Germinal center (tissue), 1 donor: ENCODE measurements at regions not wholly inside any gene's neighbourhood (a gene's known extent, or its start where the extent isn't known, plus 50 kb on each side); places are given as distances from the start of the nearest gene placed in this dataset.

Experiments used
- DNase-seq: peaks from one replicate; pipeline ENCODE4 v3.0.0; 2012; ENCODE audit warnings: mixed read lengths, low spot score

GRCh38 chr15:92304223-92304975 is 89.3 kb upstream of the ST8SIA2 start:
- DNase-seq = no peak

GRCh38 chr15:92305343-92305742 is 88.3 kb upstream of the ST8SIA2 start:
- no peak for DNase-seq

DNA sequence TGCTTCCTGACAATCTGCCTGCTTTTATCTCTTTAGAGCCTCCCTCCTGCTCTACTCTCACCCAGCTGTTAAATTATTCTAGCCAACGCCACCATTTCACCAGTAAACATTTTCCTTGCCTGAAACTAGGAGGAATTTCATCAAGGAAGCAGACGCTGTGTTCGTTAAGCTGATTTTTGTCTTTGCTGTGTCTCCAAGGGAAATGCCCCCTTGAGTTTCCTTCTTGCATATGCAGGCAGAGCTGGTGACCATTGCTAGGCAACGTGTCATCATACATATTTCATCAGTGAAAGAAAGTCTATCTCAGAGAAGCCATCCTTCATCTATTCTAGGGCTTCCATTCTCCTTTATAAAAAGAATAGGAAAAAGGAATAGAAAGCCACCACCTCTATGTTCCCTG is 87.0 kb upstream of the ST8SIA2 start:
- no peak for DNase-seq

- no peak for DNase-seq
These were observed 78.5 kb upstream of the ST8SIA2 start for GRCh38 chr15:92315144-92315543.

- no peak for DNase-seq
These were observed 78.0 kb upstream of the ST8SIA2 start for GRCh38 chr15:92315595-92316211.

GRCh38 chr15:92316586-92317295 is 76.9 kb upstream of the ST8SIA2 start:
- DNase-seq = no peak

GRCh38 chr15:92320012-92320699 is 73.5 kb upstream of the ST8SIA2 start:
- no peak for DNase-seq

DNA sequence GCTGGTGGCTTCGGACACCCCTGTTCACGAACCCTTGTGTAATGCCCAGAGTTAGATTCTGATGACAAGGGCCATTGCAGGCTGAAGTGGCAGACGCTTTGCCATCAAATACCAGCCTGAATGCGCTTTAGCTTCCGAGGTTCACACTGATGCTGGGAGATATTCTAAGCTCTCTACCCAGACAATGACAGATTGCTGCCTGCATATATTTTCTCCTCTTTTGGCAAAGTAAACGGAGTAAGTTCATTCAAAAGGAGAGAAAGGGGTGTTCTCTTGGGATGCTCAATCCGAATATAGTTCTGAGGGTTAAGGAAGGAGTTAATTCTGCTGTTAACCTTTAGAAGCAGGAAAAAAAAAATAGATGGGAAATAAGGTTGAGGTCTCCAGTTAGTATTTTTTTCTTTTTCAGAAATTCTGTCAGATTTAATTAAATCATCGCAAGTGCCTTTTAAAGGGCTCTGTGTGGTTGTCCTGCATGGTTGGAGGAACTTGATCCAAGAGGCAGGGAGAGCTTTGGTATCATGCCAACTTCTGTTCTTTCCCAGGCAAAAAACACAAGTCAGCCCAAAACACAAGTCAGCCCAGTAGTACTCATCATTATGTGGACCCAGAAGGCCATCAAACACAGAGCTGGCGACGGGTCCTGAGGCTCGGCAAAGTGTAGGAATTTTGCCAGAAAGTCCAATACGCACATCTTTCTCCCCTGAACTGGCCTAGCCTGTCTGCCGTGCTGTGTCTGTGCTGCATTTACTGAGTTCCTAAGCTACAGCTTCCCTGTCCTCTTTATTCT is 70.9 kb upstream of the ST8SIA2 start:
- no peak for DNase-seq

- no peak for DNase-seq
These were observed 70.2 kb upstream of the ST8SIA2 start for GRCh38 chr15:92323525-92323924.

- no peak for DNase-seq
These were observed 69.3 kb upstream of the ST8SIA2 start for GRCh38 chr15:92324101-92324963.

DNA sequence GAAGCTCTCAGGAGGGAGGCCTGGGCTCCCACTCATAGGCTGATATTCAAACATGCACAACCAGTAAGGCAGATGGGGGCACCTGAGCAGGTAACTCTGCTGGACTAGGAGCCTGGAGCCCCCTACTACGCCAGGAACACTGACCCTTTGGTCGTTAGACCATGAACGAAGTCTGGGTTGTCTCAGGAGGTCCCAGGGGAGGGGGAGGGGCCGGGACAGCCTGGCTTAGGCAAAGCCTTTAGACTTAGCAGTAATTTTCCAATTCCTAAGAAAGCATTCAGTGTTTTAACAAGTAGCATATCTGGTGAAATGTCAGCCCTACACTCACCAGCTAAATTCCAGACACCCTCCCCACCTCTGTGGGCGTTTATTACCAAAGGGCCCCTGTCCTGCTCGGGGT is 67.4 kb upstream of the ST8SIA2 start:
- no peak for DNase-seq

GRCh38 chr15:92327033-92327432 is 66.6 kb upstream of the ST8SIA2 start:
- DNase-seq = no peak

DNA sequence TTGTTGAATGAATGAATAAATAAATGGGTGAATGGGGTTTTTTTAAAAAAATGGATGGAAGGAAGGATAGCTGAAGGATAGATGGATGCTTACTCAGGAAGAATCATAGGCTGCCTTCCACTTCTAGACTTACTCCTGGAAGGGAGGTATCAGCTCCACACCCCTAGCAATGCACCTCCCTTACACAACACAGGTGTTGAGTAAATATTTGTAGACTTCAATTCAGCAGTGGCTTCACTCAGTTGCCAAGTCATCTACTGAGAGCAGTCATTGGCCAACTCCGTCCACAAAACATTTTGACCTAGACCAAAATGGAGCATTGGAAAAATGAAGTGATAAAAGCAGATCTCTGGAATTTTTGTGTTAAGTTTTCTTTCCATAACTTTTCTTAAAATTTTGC is 65.5 kb upstream of the ST8SIA2 start:
- no peak for DNase-seq

GRCh38 chr15:92332125-92332899 is 61.4 kb upstream of the ST8SIA2 start:
- DNase-seq = no peak

GRCh38 chr15:92333709-92334108 is 60.0 kb upstream of the ST8SIA2 start:
- no peak for DNase-seq

- no peak for DNase-seq
These were observed 57.2 kb upstream of the ST8SIA2 start for GRCh38 chr15:92336419-92336987.

DNA sequence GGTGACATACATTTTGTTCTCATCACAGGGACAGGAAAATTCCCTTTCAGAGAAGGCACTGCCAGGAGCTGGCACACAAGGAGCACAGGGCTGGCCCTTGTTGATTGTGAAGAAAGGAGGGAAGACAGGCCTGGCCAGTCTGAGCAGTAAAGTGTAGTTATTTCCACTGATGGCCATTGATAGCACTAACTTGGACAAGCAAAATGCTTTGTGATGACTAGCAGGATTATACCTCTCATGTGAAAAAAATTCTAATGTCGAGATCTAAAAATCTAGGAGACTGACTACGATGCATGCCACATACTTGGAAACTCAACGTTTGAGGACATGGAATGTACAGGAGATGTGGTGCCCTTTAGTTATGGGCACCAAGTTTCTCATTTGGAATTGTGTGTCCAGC is 54.3 kb upstream of the ST8SIA2 start:
- no peak for DNase-seq
